K562 (cell line): ENCODE measurements at regions not wholly inside any gene's neighbourhood (a gene's known extent, or its start where the extent isn't known, plus 50 kb on each side); places are given as distances from the start of the nearest gene placed in this dataset.

ENCODE experiments used
- ATAC-seq: fragments of 200-7000 bp; cut with Tn5 transposase; 3 replicates; pipeline ENCODE4 v1.9.1; 2020; ENCODE audit warnings: moderate library complexity
- BruUV-seq: library from RNA; stranded (reverse); fragments of 400-500 nt; replicated peaks from 2 replicates; lab custom pipeline; 2021; lab: Mats Ljungman, UMichigan
- CTCF ChIA-PET: fragments of 300-600 bp; formaldehyde crosslinking; extraction: SDS; loops from one replicate; lab custom pipeline; 2021; ENCODE audit warnings: low intra/inter-chr PET ratio; lab: Yijun Ruan, JAX
- POLR2A ChIA-PET: fragments of 300-600, 350-650 bp; sonication (Branson Sonifier 250); formaldehyde crosslinking; extraction: SDS; loops from one replicate; lab custom pipeline; 2021; ENCODE audit warnings: antibody characterized with exemption, inconsistent platforms; lab: Yijun Ruan, JAX
- DNase-seq, 4 experiments: peaks; one replicate each; pipeline versions ENCODE4 v3.0.0 to v3.0.0-alpha.2; 2011 to 2018; ENCODE audit warnings: low spot score in 3 of 4, mixed read lengths in 3 of 4; ENCODE audit errors: extremely low read depth in 1 of 4
- FAIRE-seq: peaks from 2 replicates; lab custom pipeline; 2011; peaks lifted over from hg19 to GRCh38; lab: Jason Lieb, UNC
- H2AFZ ChIP-seq: 2 replicates; pipeline ENCODE4 v1.6.0; 2011; ENCODE audit warnings: low read depth, low read length, control low read depth, inconsistent platforms
- H3K27ac ChIP-seq: fragments of 200-600 bp; 3 replicates; pipeline ENCODE4 v1.8.0; 2011; ENCODE audit warnings: low read depth, mild to moderate bottlenecking, control low read depth, inconsistent platforms, low read length, moderate library complexity, mixed read lengths; ENCODE audit errors: extremely low read depth
- H3K27me3 ChIP-seq, 2 experiments: fragments of 300-600 bp in 1 of 2; 2 replicates in 1 of 2; 3 replicates in 1 of 2; pipeline versions ENCODE4 v1.6.0 to v1.8.0; 2011; ENCODE audit warnings: inconsistent platforms in 2 of 2, low read length in 2 of 2, mild to moderate bottlenecking in 1 of 2, mixed read lengths in 1 of 2, moderate library complexity in 1 of 2; ENCODE audit not compliant: control insufficient read depth in 2 of 2, insufficient read depth in 2 of 2
- H3K36me3 ChIP-seq: fragments of 300-600 bp; 3 replicates; pipeline ENCODE4 v1.8.0; 2011; ENCODE audit warnings: mild to moderate bottlenecking, low read length, inconsistent platforms; ENCODE audit not compliant: control insufficient read depth, insufficient read depth
- H3K4me1 ChIP-seq, 2 experiments: fragments of 200-600 bp in 1 of 2; replicated peaks in 1 of 2; 2 replicates in 1 of 2; 3 replicates in 1 of 2; pipeline versions ENCODE4 v1.5.1 to v1.8.0; 2011; ENCODE audit warnings: inconsistent platforms in 2 of 2, low read length in 2 of 2, mild to moderate bottlenecking in 1 of 2, mixed read lengths in 1 of 2, moderate library complexity in 1 of 2; ENCODE audit not compliant: control insufficient read depth in 2 of 2, insufficient read depth in 2 of 2
- H3K4me2 ChIP-seq: 2 replicates; pipeline ENCODE4 v1.6.1; 2011; ENCODE audit warnings: low read length, control low read depth, inconsistent platforms, mixed read lengths; ENCODE audit not compliant: insufficient read depth
- H3K4me3 ChIP-seq: fragments of 200-600 bp; sonication (generic), shearing (Covaris generic); 2 replicates; pipeline ENCODE4 v1.5.1; 2016; ENCODE audit warnings: control low read depth, inconsistent platforms
- H3K79me2 ChIP-seq: fragments of 200-600 bp; 3 replicates; pipeline ENCODE4 v1.8.0; 2011; ENCODE audit warnings: low read length, inconsistent platforms; ENCODE audit not compliant: control insufficient read depth, insufficient read depth
- H3K9ac ChIP-seq, 2 experiments: 2 replicates each; pipeline versions ENCODE4 v1.6.0 to v1.6.1; 2011; ENCODE audit warnings: low read depth in 2 of 2, low read length in 2 of 2, control low read depth in 1 of 2, inconsistent platforms in 1 of 2, mild to moderate bottlenecking in 1 of 2, mixed read lengths in 1 of 2; ENCODE audit not compliant: insufficient read depth in 1 of 2
- H3K9me1 ChIP-seq: one replicate; pipeline ENCODE4 v1.6.0; 2011; ENCODE audit warnings: inconsistent platforms, mild to moderate bottlenecking, low read length, moderate library complexity; ENCODE audit not compliant: control insufficient read depth, insufficient read depth
- H3K9me3 ChIP-seq: replicated peaks from 2 replicates; pipeline ENCODE4 v1.5.1; 2011; ENCODE audit warnings: low read depth, low read length, inconsistent platforms; ENCODE audit not compliant: control insufficient read depth, insufficient read depth
- H4K20me1 ChIP-seq: replicated peaks from 2 replicates; pipeline ENCODE4 v1.6.1; 2011; ENCODE audit warnings: low read length, inconsistent platforms, mixed read lengths; ENCODE audit not compliant: control insufficient read depth, insufficient read depth
- BCOR ChIP-seq: fragments of 450-650 bp; IDR thresholded peaks from 2 replicates; pipeline ENCODE4 v1.6.1; 2016
- HDAC2 ChIP-seq: fragments of 450-650 bp; IDR thresholded peaks from 2 replicates; pipeline ENCODE4 v1.6.1; 2016; ENCODE audit warnings: mild to moderate bottlenecking
- MIER1 ChIP-seq: fragments of 450-650 bp; IDR thresholded peaks from 2 replicates; pipeline ENCODE4 v1.6.1; 2016; ENCODE audit warnings: antibody characterized with exemption, mild to moderate bottlenecking, low read depth
- POLR2G ChIP-seq: fragments of 200-400 bp; formaldehyde crosslinking; IDR thresholded peaks from 2 replicates; pipeline ENCODE4 v1.6.1; 2017; ENCODE audit warnings: low read depth, mild to moderate bottlenecking, antibody characterized with exemption, low read length, moderate library complexity
- RNF2 ChIP-seq: sonication (generic); IDR thresholded peaks from 2 replicates; pipeline ENCODE4 v1.6.1; 2016
- TCF3 ChIP-seq: sonication (generic); formaldehyde crosslinking; IDR thresholded peaks from 2 replicates; pipeline ENCODE4 v1.4.0; 2020; ENCODE audit warnings: mild to moderate bottlenecking, missing genetic modification reagents
- XRCC3 ChIP-seq: fragments of 450-650 bp; IDR thresholded peaks from 2 replicates; pipeline ENCODE4 v1.6.1; 2017; ENCODE audit warnings: mild to moderate bottlenecking, moderate library complexity
- in situ Hi-C: fragments of 300-500 bp; cut with MboI; formaldehyde crosslinking; loops from 4 replicates; pipeline ENCODE4 v1.15.0; 2018; ENCODE audit warnings: inconsistent platforms, mixed read lengths
- intact Hi-C: fragments of 100-400 bp; cut with micrococcal nuclease; formaldehyde crosslinking; loops from 2 replicates; pipeline ENCODE4 v1.14.2; 2022
- TF ChIP-seq, protein P1 (sequence below): fragments of 450-650 bp; IDR thresholded peaks from 2 replicates; pipeline ENCODE4 v1.7.1; 2018; ENCODE audit warnings: mild to moderate bottlenecking, low read depth; ENCODE audit not compliant: partially characterized antibody
- TF ChIP-seq, protein P2 (sequence below): sonication (generic); formaldehyde crosslinking; IDR thresholded peaks from 2 replicates; pipeline ENCODE4 v1.8.0; 2022; ENCODE audit warnings: mild to moderate bottlenecking, missing genetic modification reagents
- TF ChIP-seq, protein P3 (sequence below): IDR thresholded peaks from 2 replicates; pipeline ENCODE4 v1.6.1; 2016; ENCODE audit warnings: missing genetic modification characterization, missing compliant biosample characterization
- TF ChIP-seq, protein P4 (sequence below): fragments of 150-350 bp; IDR thresholded peaks from 2 replicates; pipeline ENCODE4 v1.6.1; 2014; ENCODE audit warnings: low read depth, mild to moderate bottlenecking, low read length, borderline replicate concordance

DNA sequence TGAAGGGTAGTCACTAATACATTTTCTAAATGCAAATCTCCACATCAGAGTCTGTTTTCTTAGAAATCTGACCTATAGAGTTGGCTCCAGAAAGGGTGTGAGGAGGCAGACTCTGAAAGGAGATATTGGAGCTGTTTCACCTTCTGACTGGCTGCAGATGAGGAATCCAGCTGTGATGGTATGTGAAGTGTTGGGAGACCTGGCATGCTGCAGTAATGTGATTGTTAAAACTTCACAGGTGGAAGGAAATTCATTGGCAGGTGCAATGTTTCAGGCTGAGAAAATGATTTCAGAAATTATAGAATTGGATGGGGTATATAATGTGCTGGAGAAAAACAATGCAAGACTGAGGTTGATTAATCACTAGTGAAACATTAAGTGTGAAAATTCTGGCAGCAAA, 1134.0 kb upstream of the LRRN3 start:
- Histone ChIP-seq H3K4me1 (no peaks in the 10 kb centered on the region), H3K27ac (no peak overlapping the region), H4K20me1 (no peaks in the 10 kb centered on the region), H3K9me3 (0 out of 2 replicates have a peak, but pooled peaks cover 3% of the 10 kb centered on the region), H3K27me3 (no peaks in the 10 kb centered on the region), H3K4me2 (no peak overlapping the region), H3K4me3 (no peak overlapping the region), H3K36me3 (no peaks in the 10 kb centered on the region), H2AFZ (no peak overlapping the region), H3K9ac (no peak overlapping the region), H3K79me2 (no peaks in the 10 kb centered on the region), H3K9me1 (no peaks in the 10 kb centered on the region)
- DNase-seq: no peak
- FAIRE-seq: no peak
- ChIA-PET POLR2A (no interaction called here), CTCF (no interaction called here)
- intact Hi-C loops (no loop called here), in situ Hi-C loops (no loop called here)
- no peak for ATAC-seq
- no TSS peak for BruUV-seq
- TF ChIP-seq HDAC2: no peak
- TF ChIP-seq TCF3 (CRISPR knock-in tag): no peak
- TF ChIP-seq, protein P1, sequence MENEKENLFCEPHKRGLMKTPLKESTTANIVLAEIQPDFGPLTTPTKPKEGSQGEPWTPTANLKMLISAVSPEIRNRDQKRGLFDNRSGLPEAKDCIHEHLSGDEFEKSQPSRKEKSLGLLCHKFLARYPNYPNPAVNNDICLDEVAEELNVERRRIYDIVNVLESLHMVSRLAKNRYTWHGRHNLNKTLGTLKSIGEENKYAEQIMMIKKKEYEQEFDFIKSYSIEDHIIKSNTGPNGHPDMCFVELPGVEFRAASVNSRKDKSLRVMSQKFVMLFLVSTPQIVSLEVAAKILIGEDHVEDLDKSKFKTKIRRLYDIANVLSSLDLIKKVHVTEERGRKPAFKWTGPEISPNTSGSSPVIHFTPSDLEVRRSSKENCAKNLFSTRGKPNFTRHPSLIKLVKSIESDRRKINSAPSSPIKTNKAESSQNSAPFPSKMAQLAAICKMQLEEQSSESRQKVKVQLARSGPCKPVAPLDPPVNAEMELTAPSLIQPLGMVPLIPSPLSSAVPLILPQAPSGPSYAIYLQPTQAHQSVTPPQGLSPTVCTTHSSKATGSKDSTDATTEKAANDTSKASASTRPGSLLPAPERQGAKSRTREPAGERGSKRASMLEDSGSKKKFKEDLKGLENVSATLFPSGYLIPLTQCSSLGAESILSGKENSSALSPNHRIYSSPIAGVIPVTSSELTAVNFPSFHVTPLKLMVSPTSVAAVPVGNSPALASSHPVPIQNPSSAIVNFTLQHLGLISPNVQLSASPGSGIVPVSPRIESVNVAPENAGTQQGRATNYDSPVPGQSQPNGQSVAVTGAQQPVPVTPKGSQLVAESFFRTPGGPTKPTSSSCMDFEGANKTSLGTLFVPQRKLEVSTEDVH: no peak
- TF ChIP-seq MIER1: no peak
- TF ChIP-seq, protein P2, sequence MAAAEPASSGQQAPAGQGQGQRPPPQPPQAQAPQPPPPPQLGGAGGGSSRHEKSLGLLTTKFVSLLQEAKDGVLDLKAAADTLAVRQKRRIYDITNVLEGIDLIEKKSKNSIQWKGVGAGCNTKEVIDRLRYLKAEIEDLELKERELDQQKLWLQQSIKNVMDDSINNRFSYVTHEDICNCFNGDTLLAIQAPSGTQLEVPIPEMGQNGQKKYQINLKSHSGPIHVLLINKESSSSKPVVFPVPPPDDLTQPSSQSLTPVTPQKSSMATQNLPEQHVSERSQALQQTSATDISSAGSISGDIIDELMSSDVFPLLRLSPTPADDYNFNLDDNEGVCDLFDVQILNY: no peak
- no peak for TF ChIP-seq XRCC3
- TF ChIP-seq RNF2: no peak
- TF ChIP-seq BCOR: no peak
- TF ChIP-seq, protein P3, sequence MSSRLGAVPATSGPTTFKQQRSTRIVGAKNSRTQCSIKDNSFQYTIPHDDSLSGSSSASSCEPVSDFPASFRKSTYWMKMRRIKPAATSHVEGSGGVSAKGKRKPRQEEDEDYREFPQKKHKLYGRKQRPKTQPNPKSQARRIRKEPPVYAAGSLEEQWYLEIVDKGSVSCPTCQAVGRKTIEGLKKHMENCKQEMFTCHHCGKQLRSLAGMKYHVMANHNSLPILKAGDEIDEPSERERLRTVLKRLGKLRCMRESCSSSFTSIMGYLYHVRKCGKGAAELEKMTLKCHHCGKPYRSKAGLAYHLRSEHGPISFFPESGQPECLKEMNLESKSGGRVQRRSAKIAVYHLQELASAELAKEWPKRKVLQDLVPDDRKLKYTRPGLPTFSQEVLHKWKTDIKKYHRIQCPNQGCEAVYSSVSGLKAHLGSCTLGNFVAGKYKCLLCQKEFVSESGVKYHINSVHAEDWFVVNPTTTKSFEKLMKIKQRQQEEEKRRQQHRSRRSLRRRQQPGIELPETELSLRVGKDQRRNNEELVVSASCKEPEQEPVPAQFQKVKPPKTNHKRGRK (tag): no peak
- no peak for TF ChIP-seq POLR2G
- TF ChIP-seq, protein P4, sequence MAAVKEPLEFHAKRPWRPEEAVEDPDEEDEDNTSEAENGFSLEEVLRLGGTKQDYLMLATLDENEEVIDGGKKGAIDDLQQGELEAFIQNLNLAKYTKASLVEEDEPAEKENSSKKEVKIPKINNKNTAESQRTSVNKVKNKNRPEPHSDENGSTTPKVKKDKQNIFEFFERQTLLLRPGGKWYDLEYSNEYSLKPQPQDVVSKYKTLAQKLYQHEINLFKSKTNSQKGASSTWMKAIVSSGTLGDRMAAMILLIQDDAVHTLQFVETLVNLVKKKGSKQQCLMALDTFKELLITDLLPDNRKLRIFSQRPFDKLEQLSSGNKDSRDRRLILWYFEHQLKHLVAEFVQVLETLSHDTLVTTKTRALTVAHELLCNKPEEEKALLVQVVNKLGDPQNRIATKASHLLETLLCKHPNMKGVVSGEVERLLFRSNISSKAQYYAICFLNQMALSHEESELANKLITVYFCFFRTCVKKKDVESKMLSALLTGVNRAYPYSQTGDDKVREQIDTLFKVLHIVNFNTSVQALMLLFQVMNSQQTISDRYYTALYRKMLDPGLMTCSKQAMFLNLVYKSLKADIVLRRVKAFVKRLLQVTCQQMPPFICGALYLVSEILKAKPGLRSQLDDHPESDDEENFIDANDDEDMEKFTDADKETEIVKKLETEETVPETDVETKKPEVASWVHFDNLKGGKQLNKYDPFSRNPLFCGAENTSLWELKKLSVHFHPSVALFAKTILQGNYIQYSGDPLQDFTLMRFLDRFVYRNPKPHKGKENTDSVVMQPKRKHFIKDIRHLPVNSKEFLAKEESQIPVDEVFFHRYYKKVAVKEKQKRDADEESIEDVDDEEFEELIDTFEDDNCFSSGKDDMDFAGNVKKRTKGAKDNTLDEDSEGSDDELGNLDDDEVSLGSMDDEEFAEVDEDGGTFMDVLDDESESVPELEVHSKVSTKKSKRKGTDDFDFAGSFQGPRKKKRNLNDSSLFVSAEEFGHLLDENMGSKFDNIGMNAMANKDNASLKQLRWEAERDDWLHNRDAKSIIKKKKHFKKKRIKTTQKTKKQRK: no peak
